Cardiac muscle cell (in vitro differentiated cells and primary cell): ENCODE measurements at regions not wholly inside any gene's neighbourhood (a gene's known extent, or its start where the extent isn't known, plus 50 kb on each side); places are given as distances from the start of the nearest gene placed in this dataset.
A peak's percentile ranks its signal among the peaks of the same experiment; 100 is the strongest.

Experiments used
- DNase-seq, 2 donors: peaks; one replicate each; pipeline versions ENCODE4 v3.0.0 to v3.0.0-alpha.2; 2010 to 2017; ENCODE audit warnings: low read depth in 1 of 2, low spot score in 1 of 2
- H3K27ac ChIP-seq: fragments of 200-600 bp; sonication (generic); 2 replicates; pipeline ENCODE4 v1.5.1; 2016
- H3K27me3 ChIP-seq: fragments of 200-600 bp; sonication (generic); 2 replicates; pipeline ENCODE4 v1.6.0; 2016; ENCODE audit warnings: control low read depth
- H3K36me3 ChIP-seq: fragments of 200-600 bp; sonication (generic); 2 replicates; pipeline ENCODE4 v1.5.1; 2016; ENCODE audit warnings: control low read depth
- H3K4me1 ChIP-seq: fragments of 200-600 bp; sonication (generic); 2 replicates; pipeline ENCODE4 v1.8.1; 2017; ENCODE audit warnings: low read depth, mild to moderate bottlenecking, mixed run types
- H3K4me3 ChIP-seq: fragments of 200-600 bp; sonication (generic); 2 replicates; pipeline ENCODE4 v1.5.1; 2016; ENCODE audit warnings: mild to moderate bottlenecking
- H3K9me3 ChIP-seq: fragments of 200-600 bp; sonication (generic); 2 replicates; pipeline ENCODE4 v1.5.1; 2017; ENCODE audit warnings: low read depth, mild to moderate bottlenecking, control low read depth
- TF ChIP-seq, protein P1 (sequence below): IDR thresholded peaks from 2 replicates; pipeline ENCODE4 v1.5.1; 2012; ENCODE audit warnings: low read depth, mild to moderate bottlenecking, low read length

DNA sequence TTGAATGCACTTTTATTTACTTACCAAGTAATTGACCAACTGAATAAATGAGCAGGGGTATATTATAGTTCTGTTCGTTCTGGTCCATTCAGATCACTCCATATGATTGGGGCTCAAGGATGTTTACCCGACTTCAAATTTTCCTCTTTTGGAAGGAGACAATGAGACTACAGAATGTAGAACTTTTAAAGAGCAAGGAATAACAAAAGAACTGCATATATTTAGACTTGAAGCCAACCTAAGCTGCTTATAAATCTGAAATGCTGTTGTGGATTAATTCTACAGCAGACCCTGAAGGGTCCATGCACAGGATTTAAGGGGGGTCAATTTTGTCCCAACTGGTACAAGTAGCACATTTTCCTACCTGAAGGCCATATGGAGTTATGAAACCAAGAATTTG lies 610.8 kb downstream of the RAB28 start:
- Histone ChIP-seq H3K36me3 (no peaks in the 10 kb centered on the region), H3K4me3 (no peak overlapping the region), H3K4me1 (no peaks in the 10 kb centered on the region), H3K27me3 (no peaks in the 10 kb centered on the region), H3K9me3 (no peaks in the 10 kb centered on the region), H3K27ac (no peak overlapping the region)
- TF ChIP-seq, protein P1, sequence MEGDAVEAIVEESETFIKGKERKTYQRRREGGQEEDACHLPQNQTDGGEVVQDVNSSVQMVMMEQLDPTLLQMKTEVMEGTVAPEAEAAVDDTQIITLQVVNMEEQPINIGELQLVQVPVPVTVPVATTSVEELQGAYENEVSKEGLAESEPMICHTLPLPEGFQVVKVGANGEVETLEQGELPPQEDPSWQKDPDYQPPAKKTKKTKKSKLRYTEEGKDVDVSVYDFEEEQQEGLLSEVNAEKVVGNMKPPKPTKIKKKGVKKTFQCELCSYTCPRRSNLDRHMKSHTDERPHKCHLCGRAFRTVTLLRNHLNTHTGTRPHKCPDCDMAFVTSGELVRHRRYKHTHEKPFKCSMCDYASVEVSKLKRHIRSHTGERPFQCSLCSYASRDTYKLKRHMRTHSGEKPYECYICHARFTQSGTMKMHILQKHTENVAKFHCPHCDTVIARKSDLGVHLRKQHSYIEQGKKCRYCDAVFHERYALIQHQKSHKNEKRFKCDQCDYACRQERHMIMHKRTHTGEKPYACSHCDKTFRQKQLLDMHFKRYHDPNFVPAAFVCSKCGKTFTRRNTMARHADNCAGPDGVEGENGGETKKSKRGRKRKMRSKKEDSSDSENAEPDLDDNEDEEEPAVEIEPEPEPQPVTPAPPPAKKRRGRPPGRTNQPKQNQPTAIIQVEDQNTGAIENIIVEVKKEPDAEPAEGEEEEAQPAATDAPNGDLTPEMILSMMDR, result no peak
- no peak for DNase-seq

DNA sequence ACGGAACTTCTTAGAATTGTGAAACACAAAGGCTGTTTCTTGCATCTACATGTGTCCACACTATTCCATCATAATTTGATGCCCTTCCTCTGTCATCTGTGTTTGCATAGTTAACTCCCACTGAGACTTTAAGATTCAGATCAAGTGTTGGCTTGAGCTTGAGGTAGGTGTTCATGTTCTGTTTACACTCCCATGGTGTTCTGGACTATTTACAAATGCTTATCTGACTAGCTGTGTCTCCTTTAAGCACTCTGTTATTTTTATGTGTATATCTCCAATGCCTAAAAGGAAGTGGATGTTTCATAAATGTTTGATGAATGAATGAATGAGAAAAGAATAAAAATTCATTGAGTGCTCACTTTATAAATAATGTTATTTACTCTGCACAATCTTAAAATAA lies 622.7 kb downstream of the RAB28 start:
- DNase-seq, result no peak
- H3K36me3 ChIP-seq, result no peaks in the 10 kb centered on the region
- H3K9me3 ChIP-seq, result no peaks in the 10 kb centered on the region
- TF ChIP-seq, protein P1, result no peak
- H3K27me3 ChIP-seq, result no peaks in the 10 kb centered on the region
- H3K4me3 ChIP-seq, result no peak overlapping the region
- H3K27ac ChIP-seq, result no peak overlapping the region
- no peaks in the 10 kb centered on the region for H3K4me1 ChIP-seq

DNA sequence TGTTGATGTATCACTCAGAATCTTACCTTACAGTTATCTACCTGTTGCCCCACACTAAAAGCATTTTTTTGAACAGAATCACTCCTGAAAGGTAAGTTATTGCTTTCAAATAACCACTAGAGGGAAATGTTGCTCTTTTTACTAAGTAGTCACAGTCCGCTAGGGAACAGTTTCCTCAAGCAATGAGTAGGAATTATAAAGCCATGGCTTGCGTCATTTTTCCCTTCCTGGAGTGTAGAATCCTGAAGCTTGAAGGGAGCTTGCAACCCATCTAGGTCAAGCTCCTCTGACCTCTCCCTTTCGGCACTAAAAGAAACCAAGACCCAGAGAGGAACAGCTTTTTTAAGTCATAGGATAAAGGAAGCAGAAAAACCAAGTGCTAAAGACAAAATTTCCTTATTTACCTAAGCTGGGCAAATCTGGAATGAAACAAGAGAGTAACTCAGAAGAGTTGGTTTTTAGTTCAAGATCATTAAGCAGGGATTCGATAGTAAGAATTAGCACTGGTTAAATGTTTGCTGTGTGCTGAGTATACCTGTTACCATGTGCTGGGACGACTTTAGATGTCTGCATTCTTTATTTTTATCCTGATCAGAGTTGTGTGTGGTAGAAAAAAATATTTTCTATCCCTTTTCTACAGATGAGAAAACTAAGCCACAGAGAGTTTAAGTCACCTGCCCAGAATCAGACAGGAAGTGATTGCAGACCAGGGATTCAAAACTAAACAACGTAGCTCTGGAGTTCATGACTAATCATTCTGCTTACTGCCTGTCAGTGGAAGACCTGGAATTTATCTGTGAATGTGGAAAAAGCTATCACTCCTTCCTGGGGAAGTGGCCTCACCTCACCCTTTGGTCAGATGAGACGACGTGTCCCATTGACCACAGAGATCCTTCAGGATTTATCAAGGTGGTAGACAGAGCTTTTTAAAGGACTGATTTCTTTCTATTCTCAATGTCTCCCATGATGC lies 631.5 kb downstream of the RAB28 start:
- no peak overlapping the region for H3K4me3 ChIP-seq
- H3K27ac ChIP-seq, result no peak overlapping the region
- H3K36me3 ChIP-seq, result no peaks in the 10 kb centered on the region
- TF ChIP-seq, protein P1, result peak; percentile 54
- H3K4me1 ChIP-seq, result no peaks in the 10 kb centered on the region
- H3K9me3 ChIP-seq, result no peaks in the 10 kb centered on the region
- H3K27me3 ChIP-seq, result peaks cover 31% of the 10 kb centered on the region
- DNase-seq, result peak; percentile 72 to 78

DNA sequence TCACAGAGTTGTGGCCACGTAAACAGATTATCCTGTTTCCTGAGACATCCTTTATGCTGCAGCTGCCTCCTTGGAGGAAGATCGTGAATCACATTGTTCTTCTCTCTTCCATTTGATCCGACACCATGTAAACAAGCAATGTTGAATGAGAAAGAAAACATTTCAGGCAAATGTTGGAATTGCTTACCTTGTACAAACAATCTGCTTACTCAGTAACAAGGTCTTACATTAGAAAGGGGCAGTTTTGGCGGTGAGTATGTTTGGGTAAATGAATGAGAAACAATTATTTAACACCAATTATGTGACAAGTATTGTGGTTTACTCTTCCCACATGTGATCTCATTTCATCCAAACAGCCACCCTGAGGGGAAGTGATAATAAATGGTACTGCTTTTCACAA lies 637.8 kb downstream of the RAB28 start:
- H3K27ac ChIP-seq, result no peak overlapping the region
- no peak overlapping the region for H3K4me3 ChIP-seq
- TF ChIP-seq, protein P1, result no peak
- H3K4me1 ChIP-seq, result no peaks in the 10 kb centered on the region
- H3K27me3 ChIP-seq, result peaks cover 34% of the 10 kb centered on the region
- H3K36me3 ChIP-seq, result no peaks in the 10 kb centered on the region
- DNase-seq, result no peak
- no peaks in the 10 kb centered on the region for H3K9me3 ChIP-seq

DNA sequence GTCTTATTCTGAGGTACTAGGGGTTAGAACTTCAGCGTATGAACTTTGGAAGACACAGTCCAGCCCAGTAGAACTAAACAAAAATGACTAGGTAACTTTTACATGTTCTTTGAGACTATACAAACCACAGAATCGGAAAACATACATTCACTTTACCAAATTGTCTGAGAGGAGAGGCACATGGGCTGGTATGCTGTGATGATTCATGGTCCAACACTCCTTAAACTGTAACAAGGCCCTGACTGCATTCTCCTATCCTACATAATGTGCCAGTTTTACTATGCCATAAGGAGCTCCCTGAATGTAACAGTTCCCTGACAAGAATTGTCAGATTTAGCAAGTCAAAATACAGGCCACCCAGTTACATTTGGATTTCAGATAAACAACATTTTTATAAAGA lies 640.0 kb downstream of the RAB28 start:
- Histone ChIP-seq H3K36me3 (no peaks in the 10 kb centered on the region), H3K27ac (no peak overlapping the region), H3K4me3 (no peak overlapping the region), H3K9me3 (no peaks in the 10 kb centered on the region), H3K4me1 (no peaks in the 10 kb centered on the region), H3K27me3 (peaks cover 14% of the 10 kb centered on the region)
- no peak for DNase-seq
- TF ChIP-seq, protein P1, result no peak
